ENCODE measurements at regions not wholly inside any gene's neighbourhood (a gene's known extent, or its start where the extent isn't known, plus 50 kb on each side); places are given as distances from the start of the nearest gene placed in this dataset.

- TF ChIP-seq CTCF (IDR thresholded peaks at IDR 0.05) = no peak
- DNase-seq (ENCODE audit: extremely low spot score, unreplicated experiment) = no peak
- no peaks in the 10 kb centered on the region for H3K27me3 Mint-ChIP-seq (ENCODE audit: unreplicated experiment)
- no peak overlapping the region for H3K4me3 Mint-ChIP-seq (ENCODE audit: unreplicated experiment)
- peaks cover 8% of the 10 kb centered on the region for H3K4me1 Mint-ChIP-seq (ENCODE audit: unreplicated experiment)
- H3K27ac Mint-ChIP-seq (ENCODE audit: unreplicated experiment) = no peak overlapping the region
- H3K9me3 Mint-ChIP-seq (ENCODE audit: unreplicated experiment) = peaks cover 20% of the 10 kb centered on the region
- H3K36me3 Mint-ChIP-seq (ENCODE audit: unreplicated experiment) = no peaks in the 10 kb centered on the region
These were observed 1761.5 kb downstream of the PCDH9 start for GRCh38 chr13:65468628-65469027.

GRCh38 chr13:65461590-65461989, 1768.5 kb downstream of the PCDH9 start:
- H3K4me1 Mint-ChIP-seq (ENCODE audit: unreplicated experiment) = no peaks in the 10 kb centered on the region
- TF ChIP-seq CTCF (IDR thresholded peaks at IDR 0.05) = no peak
- no peak overlapping the region for H3K27ac Mint-ChIP-seq (ENCODE audit: unreplicated experiment)
- no peaks in the 10 kb centered on the region for H3K27me3 Mint-ChIP-seq (ENCODE audit: unreplicated experiment)
- no peaks in the 10 kb centered on the region for H3K36me3 Mint-ChIP-seq (ENCODE audit: unreplicated experiment)
- H3K4me3 Mint-ChIP-seq (ENCODE audit: unreplicated experiment) = no peak overlapping the region
- peaks cover 9% of the 10 kb centered on the region for H3K9me3 Mint-ChIP-seq (ENCODE audit: unreplicated experiment)
- no peak for DNase-seq (ENCODE audit: extremely low spot score, unreplicated experiment)

GRCh38 chr13:65460136-65460535, 1770.0 kb downstream of the PCDH9 start:
- Mint-ChIP-seq H3K36me3 (ENCODE audit: unreplicated experiment) (no peaks in the 10 kb centered on the region), H3K4me3 (ENCODE audit: unreplicated experiment) (no peak overlapping the region), H3K9me3 (ENCODE audit: unreplicated experiment) (peaks cover 4% of the 10 kb centered on the region), H3K27ac (ENCODE audit: unreplicated experiment) (no peak overlapping the region), H3K27me3 (ENCODE audit: unreplicated experiment) (no peaks in the 10 kb centered on the region), H3K4me1 (ENCODE audit: unreplicated experiment) (no peaks in the 10 kb centered on the region)
- DNase-seq (ENCODE audit: extremely low spot score, unreplicated experiment) = no peak
- TF ChIP-seq CTCF (IDR thresholded peaks at IDR 0.05) = no peak

- Mint-ChIP-seq H3K27ac (ENCODE audit: unreplicated experiment) (no peak overlapping the region), H3K27me3 (ENCODE audit: unreplicated experiment) (no peaks in the 10 kb centered on the region), H3K36me3 (ENCODE audit: unreplicated experiment) (no peaks in the 10 kb centered on the region), H3K9me3 (ENCODE audit: unreplicated experiment) (no peaks in the 10 kb centered on the region), H3K4me3 (ENCODE audit: unreplicated experiment) (no peak overlapping the region), H3K4me1 (ENCODE audit: unreplicated experiment) (no peaks in the 10 kb centered on the region)
- no peak for DNase-seq (ENCODE audit: extremely low spot score, unreplicated experiment)
- no peak for TF ChIP-seq CTCF (IDR thresholded peaks at IDR 0.05)
These were observed 1773.8 kb downstream of the PCDH9 start for GRCh38 chr13:65456150-65456912.

- Mint-ChIP-seq H3K27ac (ENCODE audit: unreplicated experiment) (no peak overlapping the region), H3K27me3 (ENCODE audit: unreplicated experiment) (no peaks in the 10 kb centered on the region), H3K4me1 (ENCODE audit: unreplicated experiment) (no peaks in the 10 kb centered on the region), H3K4me3 (ENCODE audit: unreplicated experiment) (no peak overlapping the region), H3K36me3 (ENCODE audit: unreplicated experiment) (no peaks in the 10 kb centered on the region), H3K9me3 (ENCODE audit: unreplicated experiment) (no peaks in the 10 kb centered on the region)
- no peak for DNase-seq (ENCODE audit: extremely low spot score, unreplicated experiment)
- no peak for TF ChIP-seq CTCF (IDR thresholded peaks at IDR 0.05)
These were observed 1775.7 kb downstream of the PCDH9 start for GRCh38 chr13:65454403-65454802.
